ENCODE measurements at regions not wholly inside any gene's neighbourhood (a gene's known extent, or its start where the extent isn't known, plus 50 kb on each side); places are given as distances from the start of the nearest gene placed in this dataset.
"Not testable (repeated sequence)": the region's sequence is repeated elsewhere in the genome, so short reads cannot be mapped to it uniquely, and the experiment has no call there.

GRCh38 chr13:27327633-27328032 is 57.0 kb downstream of the RASL11A start:
- DNase-seq: no peak

- DNase-seq: no peak
Observed at GRCh38 chr13:27329210-27329609, 58.6 kb downstream of the RASL11A start.

GRCh38 chr13:27334774-27335435 is 64.3 kb downstream of the RASL11A start:
- no peak for DNase-seq

GRCh38 chr13:27336014-27336673 is 65.5 kb downstream of the RASL11A start:
- no peak for DNase-seq

GRCh38 chr13:27338207-27338606 is 67.6 kb downstream of the RASL11A start:
- no peak for DNase-seq

- DNase-seq: no peak
Observed at GRCh38 chr13:27338816-27339215, 68.2 kb downstream of the RASL11A start.

GRCh38 chr13:27339299-27339698 is 68.7 kb downstream of the RASL11A start:
- DNase-seq: no peak

GRCh38 chr13:27341616-27342015 is 71.0 kb downstream of the RASL11A start:
- DNase-seq: peak; percentile 72

- DNase-seq: no peak
Observed at GRCh38 chr13:27347211-27347772, 76.7 kb downstream of the RASL11A start.

- no peak for DNase-seq
Observed at GRCh38 chr13:27348461-27348860, 76.0 kb upstream of the GTF3A start.

GRCh38 chr13:27349458-27349857 is 75.0 kb upstream of the GTF3A start:
- no peak for DNase-seq

GRCh38 chr13:27350825-27351224 is 73.6 kb upstream of the GTF3A start:
- not testable (repeated sequence) for DNase-seq

- DNase-seq: no peak
Observed at GRCh38 chr13:27352698-27353097, 71.7 kb upstream of the GTF3A start.

- DNase-seq: no peak
Observed at GRCh38 chr13:27353166-27353583, 71.2 kb upstream of the GTF3A start.

- DNase-seq: no peak
Observed at GRCh38 chr13:27353708-27354107, 70.7 kb upstream of the GTF3A start.

- DNase-seq: no peak
Observed at GRCh38 chr13:27354379-27354778, 70.0 kb upstream of the GTF3A start.

- no peak for DNase-seq
Observed at GRCh38 chr13:27355894-27356293, 68.5 kb upstream of the GTF3A start.

GRCh38 chr13:27358420-27358819 is 66.0 kb upstream of the GTF3A start:
- no peak for DNase-seq

- DNase-seq: no peak
Observed at GRCh38 chr13:27359199-27359821, 65.1 kb upstream of the GTF3A start.

- DNase-seq: no peak
Observed at GRCh38 chr13:27360562-27360961, 63.9 kb upstream of the GTF3A start.

GRCh38 chr13:27362064-27362751 is 62.2 kb upstream of the GTF3A start:
- DNase-seq: peak; percentile 78

- DNase-seq: not testable (repeated sequence)
Observed at GRCh38 chr13:27363637-27364036, 60.8 kb upstream of the GTF3A start.

GRCh38 chr13:27367570-27367969 is 56.8 kb upstream of the GTF3A start:
- no peak for DNase-seq

All from left kidney (tissue), 1 donor.